ENCODE measurements at regions not wholly inside any gene's neighbourhood (a gene's known extent, or its start where the extent isn't known, plus 50 kb on each side); places are given as distances from the start of the nearest gene placed in this dataset.

GRCh38 chr6:51163843-51164529 is 345.3 kb downstream of the TFAP2B start:
- TF ChIP-seq OSR1 (CRISPR knock-in tag; IDR thresholded peaks at IDR 0.05) (no peak), CSDC2 (CRISPR knock-in tag; IDR thresholded peaks at IDR 0.05) (no peak), ZC3H10 (CRISPR knock-in tag; IDR thresholded peaks at IDR 0.05) (no peak), TOX (CRISPR knock-in tag; IDR thresholded peaks at IDR 0.05; ENCODE audit: borderline replicate concordance) (no peak), ARNTL (CRISPR knock-in tag; IDR thresholded peaks at IDR 0.05; ENCODE audit: borderline replicate concordance, low read depth) (no peak), ZNF565 (CRISPR knock-in tag; conservative IDR thresholded peaks at IDR 0.05; ENCODE audit: low read depth) (no peak), ESRRG (CRISPR knock-in tag; IDR thresholded peaks at IDR 0.05) (no peak), GLIS3 (CRISPR knock-in tag; IDR thresholded peaks at IDR 0.05) (no peak), RARB (CRISPR knock-in tag; IDR thresholded peaks at IDR 0.05) (no peak), ZFP30 (CRISPR knock-in tag; IDR thresholded peaks at IDR 0.05) (no peak), ISL1 (CRISPR knock-in tag; IDR thresholded peaks at IDR 0.05) (no peak)
- TF ChIP-seq, protein P1, sequence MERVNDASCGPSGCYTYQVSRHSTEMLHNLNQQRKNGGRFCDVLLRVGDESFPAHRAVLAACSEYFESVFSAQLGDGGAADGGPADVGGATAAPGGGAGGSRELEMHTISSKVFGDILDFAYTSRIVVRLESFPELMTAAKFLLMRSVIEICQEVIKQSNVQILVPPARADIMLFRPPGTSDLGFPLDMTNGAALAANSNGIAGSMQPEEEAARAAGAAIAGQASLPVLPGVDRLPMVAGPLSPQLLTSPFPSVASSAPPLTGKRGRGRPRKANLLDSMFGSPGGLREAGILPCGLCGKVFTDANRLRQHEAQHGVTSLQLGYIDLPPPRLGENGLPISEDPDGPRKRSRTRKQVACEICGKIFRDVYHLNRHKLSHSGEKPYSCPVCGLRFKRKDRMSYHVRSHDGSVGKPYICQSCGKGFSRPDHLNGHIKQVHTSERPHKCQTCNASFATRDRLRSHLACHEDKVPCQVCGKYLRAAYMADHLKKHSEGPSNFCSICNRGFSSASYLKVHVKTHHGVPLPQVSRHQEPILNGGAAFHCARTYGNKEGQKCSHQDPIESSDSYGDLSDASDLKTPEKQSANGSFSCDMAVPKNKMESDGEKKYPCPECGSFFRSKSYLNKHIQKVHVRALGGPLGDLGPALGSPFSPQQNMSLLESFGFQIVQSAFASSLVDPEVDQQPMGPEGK (CRISPR knock-in tag; IDR thresholded peaks at IDR 0.05; ENCODE audit: borderline replicate concordance) = no peak
- TF ChIP-seq, protein P2, sequence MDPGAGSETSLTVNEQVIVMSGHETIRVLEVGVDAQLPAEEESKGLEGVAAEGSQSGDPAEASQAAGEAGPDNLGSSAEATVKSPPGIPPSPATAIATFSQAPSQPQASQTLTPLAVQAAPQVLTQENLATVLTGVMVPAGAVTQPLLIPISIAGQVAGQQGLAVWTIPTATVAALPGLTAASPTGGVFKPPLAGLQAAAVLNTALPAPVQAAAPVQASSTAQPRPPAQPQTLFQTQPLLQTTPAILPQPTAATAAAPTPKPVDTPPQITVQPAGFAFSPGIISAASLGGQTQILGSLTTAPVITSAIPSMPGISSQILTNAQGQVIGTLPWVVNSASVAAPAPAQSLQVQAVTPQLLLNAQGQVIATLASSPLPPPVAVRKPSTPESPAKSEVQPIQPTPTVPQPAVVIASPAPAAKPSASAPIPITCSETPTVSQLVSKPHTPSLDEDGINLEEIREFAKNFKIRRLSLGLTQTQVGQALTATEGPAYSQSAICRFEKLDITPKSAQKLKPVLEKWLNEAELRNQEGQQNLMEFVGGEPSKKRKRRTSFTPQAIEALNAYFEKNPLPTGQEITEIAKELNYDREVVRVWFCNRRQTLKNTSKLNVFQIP (CRISPR knock-in tag; IDR thresholded peaks at IDR 0.05; ENCODE audit: borderline replicate concordance, low read depth) = no peak
- ATAC-seq = no peak

DNA sequence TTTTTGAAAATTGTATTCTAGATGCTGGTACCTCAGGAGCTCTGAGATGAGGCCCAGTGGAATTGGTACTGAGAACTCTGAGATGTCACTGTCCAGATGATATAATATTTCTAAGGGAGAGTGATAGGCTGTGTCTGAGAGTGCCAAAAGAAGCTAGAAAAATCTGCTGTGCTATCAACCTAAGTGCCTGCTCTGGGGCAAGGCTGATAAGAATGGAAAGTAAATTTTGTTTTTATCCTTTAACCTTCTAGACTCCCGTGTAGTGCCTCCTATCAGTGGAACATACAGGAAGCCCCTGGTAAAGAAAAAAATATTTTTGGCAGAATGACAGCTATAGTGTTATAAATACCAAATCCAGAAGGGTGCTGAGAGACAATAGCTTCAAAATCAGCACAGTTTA is 348.2 kb downstream of the TFAP2B start:
- ATAC-seq = no peak
- TF ChIP-seq, protein P2 (CRISPR knock-in tag; IDR thresholded peaks at IDR 0.05; ENCODE audit: borderline replicate concordance, low read depth) = no peak
- no peak for TF ChIP-seq TCF4 (CRISPR knock-in tag; IDR thresholded peaks at IDR 0.05; ENCODE audit: borderline replicate concordance)
- TF ChIP-seq TSHZ2 (CRISPR knock-in tag; IDR thresholded peaks at IDR 0.05) = no peak
- TF ChIP-seq ZNF8 (CRISPR knock-in tag; IDR thresholded peaks at IDR 0.05) = no peak
- no peak for TF ChIP-seq RARB (CRISPR knock-in tag; IDR thresholded peaks at IDR 0.05)
- no peak for TF ChIP-seq SNAI2 (CRISPR knock-in tag; IDR thresholded peaks at IDR 0.05)
- TF ChIP-seq OSR1 (CRISPR knock-in tag; IDR thresholded peaks at IDR 0.05) = no peak
- TF ChIP-seq GLIS3 (CRISPR knock-in tag; IDR thresholded peaks at IDR 0.05) = no peak
- TF ChIP-seq, protein P1 (CRISPR knock-in tag; IDR thresholded peaks at IDR 0.05; ENCODE audit: borderline replicate concordance) = no peak
- no peak for TF ChIP-seq ZFP3 (CRISPR knock-in tag; IDR thresholded peaks at IDR 0.05)
- no peak for TF ChIP-seq ESRRG (CRISPR knock-in tag; IDR thresholded peaks at IDR 0.05)
- no peak for TF ChIP-seq TOX (CRISPR knock-in tag; IDR thresholded peaks at IDR 0.05; ENCODE audit: borderline replicate concordance)

- ATAC-seq = no peak
- no peak for TF ChIP-seq ISL1 (CRISPR knock-in tag; IDR thresholded peaks at IDR 0.05)
- TF ChIP-seq BACH2 (CRISPR knock-in tag; IDR thresholded peaks at IDR 0.05; ENCODE audit: borderline replicate concordance) = no peak
- no peak for TF ChIP-seq ZC3H10 (CRISPR knock-in tag; IDR thresholded peaks at IDR 0.05)
- no peak for TF ChIP-seq RARB (CRISPR knock-in tag; IDR thresholded peaks at IDR 0.05)
- TF ChIP-seq, protein P1 (CRISPR knock-in tag; IDR thresholded peaks at IDR 0.05; ENCODE audit: borderline replicate concordance) = no peak
- TF ChIP-seq ZNF70 (CRISPR knock-in tag; IDR thresholded peaks at IDR 0.05) = no peak
- TF ChIP-seq CREB5 (CRISPR knock-in tag; IDR thresholded peaks at IDR 0.05; ENCODE audit: low read depth) = no peak
- no peak for TF ChIP-seq OSR1 (CRISPR knock-in tag; IDR thresholded peaks at IDR 0.05)
- TF ChIP-seq, protein P2 (CRISPR knock-in tag; IDR thresholded peaks at IDR 0.05; ENCODE audit: borderline replicate concordance, low read depth) = no peak
- TF ChIP-seq GLIS3 (CRISPR knock-in tag; IDR thresholded peaks at IDR 0.05) = no peak
These were observed 348.8 kb downstream of the TFAP2B start for GRCh38 chr6:51167468-51167867.

Data from SK-N-SH treated with all-trans-retinoic acid at 6 μM for 48 hours (cell line).